ENCODE measurements at regions not wholly inside any gene's neighbourhood (a gene's known extent, or its start where the extent isn't known, plus 50 kb on each side); places are given as distances from the start of the nearest gene placed in this dataset.

DNA sequence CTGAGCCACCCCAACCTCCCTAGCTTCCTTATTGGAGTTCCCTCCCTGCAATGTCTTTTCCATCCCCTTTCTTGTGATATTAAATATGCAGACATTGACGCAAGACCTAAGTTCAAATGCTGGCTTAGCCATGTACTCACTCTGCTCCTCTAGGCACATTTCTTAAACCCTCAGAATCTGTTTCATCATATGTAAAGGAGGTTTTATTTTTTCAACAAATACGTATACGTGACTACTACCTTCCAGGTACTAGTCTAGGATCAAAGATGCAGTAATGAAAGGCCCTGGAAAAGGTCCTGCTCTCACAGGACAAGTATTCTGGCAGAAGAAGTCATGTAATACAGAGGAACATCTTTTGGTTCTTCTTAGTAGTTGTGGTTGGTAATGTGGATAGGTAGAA, 98.6 kb downstream of the SIPA1L2 start:
- H3K4me2 ChIP-seq (ENCODE audit: low read length) = no peak overlapping the region
- no peaks in the 10 kb centered on the region for H3K9me2 ChIP-seq (replicated peaks; ENCODE audit: control insufficient read depth, low read length)
- no peaks in the 10 kb centered on the region for H3K27me3 ChIP-seq (ENCODE audit: control insufficient read depth, low read length)
- H3F3A ChIP-seq (ENCODE audit: control insufficient read depth, insufficient read depth) = no peaks in the 10 kb centered on the region
- no peaks in the 10 kb centered on the region for H3K4me1 ChIP-seq (ENCODE audit: control insufficient read depth, low read length)
- H3K4me3 ChIP-seq (ENCODE audit: low read length) = no peak overlapping the region
- no peaks in the 10 kb centered on the region for H3K79me2 ChIP-seq (ENCODE audit: control insufficient read depth, low read length)
- H4K20me1 ChIP-seq (ENCODE audit: control insufficient read depth, insufficient read depth, low read depth, low read length) = no peaks in the 10 kb centered on the region
- no peaks in the 10 kb centered on the region for H3K9me3 ChIP-seq (ENCODE audit: control insufficient read depth, insufficient read depth, low read length)
- H3K27ac ChIP-seq (ENCODE audit: low read depth, low read length) = no peak overlapping the region
- H3K36me3 ChIP-seq (ENCODE audit: control insufficient read depth, low read length) = no peaks in the 10 kb centered on the region
- TF ChIP-seq EZH2phosphoT487 (IDR thresholded peaks at IDR 0.05; ENCODE audit: borderline replicate concordance, low read length) = no peak
- TF ChIP-seq, protein P1, sequence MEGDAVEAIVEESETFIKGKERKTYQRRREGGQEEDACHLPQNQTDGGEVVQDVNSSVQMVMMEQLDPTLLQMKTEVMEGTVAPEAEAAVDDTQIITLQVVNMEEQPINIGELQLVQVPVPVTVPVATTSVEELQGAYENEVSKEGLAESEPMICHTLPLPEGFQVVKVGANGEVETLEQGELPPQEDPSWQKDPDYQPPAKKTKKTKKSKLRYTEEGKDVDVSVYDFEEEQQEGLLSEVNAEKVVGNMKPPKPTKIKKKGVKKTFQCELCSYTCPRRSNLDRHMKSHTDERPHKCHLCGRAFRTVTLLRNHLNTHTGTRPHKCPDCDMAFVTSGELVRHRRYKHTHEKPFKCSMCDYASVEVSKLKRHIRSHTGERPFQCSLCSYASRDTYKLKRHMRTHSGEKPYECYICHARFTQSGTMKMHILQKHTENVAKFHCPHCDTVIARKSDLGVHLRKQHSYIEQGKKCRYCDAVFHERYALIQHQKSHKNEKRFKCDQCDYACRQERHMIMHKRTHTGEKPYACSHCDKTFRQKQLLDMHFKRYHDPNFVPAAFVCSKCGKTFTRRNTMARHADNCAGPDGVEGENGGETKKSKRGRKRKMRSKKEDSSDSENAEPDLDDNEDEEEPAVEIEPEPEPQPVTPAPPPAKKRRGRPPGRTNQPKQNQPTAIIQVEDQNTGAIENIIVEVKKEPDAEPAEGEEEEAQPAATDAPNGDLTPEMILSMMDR (IDR thresholded peaks at IDR 0.05; ENCODE audit: low read depth, low read length, poor library complexity, severe bottlenecking) = no peak

DNA sequence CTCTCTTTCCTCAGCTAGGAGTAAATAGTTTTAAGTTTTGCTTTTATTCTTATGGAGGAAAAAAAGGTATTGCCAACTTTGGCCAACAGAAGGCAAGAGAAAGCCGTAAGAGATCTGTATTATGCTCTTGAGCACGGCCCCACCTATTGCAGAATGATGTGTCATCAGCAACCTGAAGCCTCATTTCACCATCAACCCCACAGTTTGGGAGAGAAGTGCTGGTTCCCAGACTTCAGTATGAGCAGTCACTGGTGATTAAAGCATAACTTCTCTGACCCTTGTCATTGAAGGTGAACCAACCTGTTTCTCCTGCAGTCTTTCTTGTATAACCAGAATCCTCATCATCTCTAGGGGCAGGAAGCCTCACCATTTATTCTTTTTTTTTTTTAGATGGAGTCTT, 100.2 kb downstream of the SIPA1L2 start:
- Histone ChIP-seq H3F3A (ENCODE audit: control insufficient read depth, insufficient read depth) (no peaks in the 10 kb centered on the region), H3K4me1 (ENCODE audit: control insufficient read depth, low read length) (no peaks in the 10 kb centered on the region), H4K20me1 (ENCODE audit: control insufficient read depth, insufficient read depth, low read depth, low read length) (no peaks in the 10 kb centered on the region), H3K4me2 (ENCODE audit: low read length) (no peak overlapping the region), H3K9me3 (ENCODE audit: control insufficient read depth, insufficient read depth, low read length) (no peaks in the 10 kb centered on the region), H3K9me2 (replicated peaks; ENCODE audit: control insufficient read depth, low read length) (no peaks in the 10 kb centered on the region), H3K79me2 (ENCODE audit: control insufficient read depth, low read length) (no peaks in the 10 kb centered on the region), H3K4me3 (ENCODE audit: low read length) (no peak overlapping the region), H3K36me3 (ENCODE audit: control insufficient read depth, low read length) (no peaks in the 10 kb centered on the region), H3K27ac (ENCODE audit: low read depth, low read length) (no peak overlapping the region), H3K27me3 (ENCODE audit: control insufficient read depth, low read length) (no peaks in the 10 kb centered on the region)
- TF ChIP-seq, protein P1 (IDR thresholded peaks at IDR 0.05; ENCODE audit: low read depth, low read length, poor library complexity, severe bottlenecking) = no peak
- no peak for TF ChIP-seq EZH2phosphoT487 (IDR thresholded peaks at IDR 0.05; ENCODE audit: borderline replicate concordance, low read length)

DNA sequence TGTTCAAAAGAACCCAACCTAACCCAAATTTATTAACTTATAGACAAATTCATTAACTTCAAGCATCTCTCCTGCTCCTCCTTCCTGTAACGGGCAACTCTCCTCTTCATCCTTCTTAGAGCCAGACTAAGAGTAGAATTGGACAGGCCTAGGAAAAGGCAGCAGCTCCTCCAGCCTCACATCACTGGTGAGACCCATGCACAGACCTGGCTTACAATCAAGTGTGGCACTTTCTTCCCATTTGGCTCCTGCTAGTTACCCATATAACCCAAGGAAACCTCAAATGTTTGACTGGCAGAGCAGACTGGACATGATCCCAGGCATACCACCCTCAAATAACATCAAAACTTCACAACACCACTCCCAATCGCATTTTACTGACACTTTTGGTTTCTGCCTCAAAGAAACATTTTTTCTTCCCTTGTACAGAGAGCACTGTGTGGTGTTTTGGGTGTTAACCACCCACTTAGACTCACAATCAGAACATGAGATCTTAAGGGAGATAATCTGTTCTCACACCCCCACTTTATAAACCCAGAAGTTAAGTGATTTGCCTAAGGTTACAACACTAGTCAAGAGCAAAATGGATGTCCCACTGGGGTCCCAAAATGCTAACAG, 101.4 kb downstream of the SIPA1L2 start:
- no peaks in the 10 kb centered on the region for H3K27me3 ChIP-seq (ENCODE audit: control insufficient read depth, low read length)
- no peak overlapping the region for H3K4me3 ChIP-seq (ENCODE audit: low read length)
- H3K4me1 ChIP-seq (ENCODE audit: control insufficient read depth, low read length) = no peaks in the 10 kb centered on the region
- H3K4me2 ChIP-seq (ENCODE audit: low read length) = no peak overlapping the region
- TF ChIP-seq, protein P1 (IDR thresholded peaks at IDR 0.05; ENCODE audit: low read depth, low read length, poor library complexity, severe bottlenecking) = no peak
- TF ChIP-seq EZH2phosphoT487 (IDR thresholded peaks at IDR 0.05; ENCODE audit: borderline replicate concordance, low read length) = no peak
- H4K20me1 ChIP-seq (ENCODE audit: control insufficient read depth, insufficient read depth, low read depth, low read length) = no peaks in the 10 kb centered on the region
- no peaks in the 10 kb centered on the region for H3K79me2 ChIP-seq (ENCODE audit: control insufficient read depth, low read length)
- no peaks in the 10 kb centered on the region for H3K9me3 ChIP-seq (ENCODE audit: control insufficient read depth, insufficient read depth, low read length)
- no peaks in the 10 kb centered on the region for H3K36me3 ChIP-seq (ENCODE audit: control insufficient read depth, low read length)
- no peak overlapping the region for H3K27ac ChIP-seq (ENCODE audit: low read depth, low read length)
- no peaks in the 10 kb centered on the region for H3K9me2 ChIP-seq (replicated peaks; ENCODE audit: control insufficient read depth, low read length)
- H3F3A ChIP-seq (ENCODE audit: control insufficient read depth, insufficient read depth) = no peaks in the 10 kb centered on the region

All from DOHH2 (cell line).